Peyer's patch (tissue), 4 donors: ENCODE measurements at regions not wholly inside any gene's neighbourhood (a gene's known extent, or its start where the extent isn't known, plus 50 kb on each side); places are given as distances from the start of the nearest gene placed in this dataset.

Experiments used
- POLR2A ChIP-seq, 2 donors: fragments of 450-650 bp; IDR thresholded peaks; one replicate each; pipeline ENCODE4 v1.5.1; 2017; ENCODE audit warnings: antibody characterized with exemption in 2 of 2, mild to moderate bottlenecking in 2 of 2, moderate library complexity in 2 of 2
- TF ChIP-seq, protein P1 (sequence below), 6 experiments: fragments of 450-650 bp in 4 of 6; fragments of 200-600 bp in 2 of 6; sonication (generic) in 1 of 6; IDR thresholded peaks; one replicate each; pipeline ENCODE4 v1.5.1; 2017 to 2019; ENCODE audit warnings: antibody characterized with exemption in 6 of 6, mild to moderate bottlenecking in 3 of 6, moderate library complexity in 1 of 6

DNA sequence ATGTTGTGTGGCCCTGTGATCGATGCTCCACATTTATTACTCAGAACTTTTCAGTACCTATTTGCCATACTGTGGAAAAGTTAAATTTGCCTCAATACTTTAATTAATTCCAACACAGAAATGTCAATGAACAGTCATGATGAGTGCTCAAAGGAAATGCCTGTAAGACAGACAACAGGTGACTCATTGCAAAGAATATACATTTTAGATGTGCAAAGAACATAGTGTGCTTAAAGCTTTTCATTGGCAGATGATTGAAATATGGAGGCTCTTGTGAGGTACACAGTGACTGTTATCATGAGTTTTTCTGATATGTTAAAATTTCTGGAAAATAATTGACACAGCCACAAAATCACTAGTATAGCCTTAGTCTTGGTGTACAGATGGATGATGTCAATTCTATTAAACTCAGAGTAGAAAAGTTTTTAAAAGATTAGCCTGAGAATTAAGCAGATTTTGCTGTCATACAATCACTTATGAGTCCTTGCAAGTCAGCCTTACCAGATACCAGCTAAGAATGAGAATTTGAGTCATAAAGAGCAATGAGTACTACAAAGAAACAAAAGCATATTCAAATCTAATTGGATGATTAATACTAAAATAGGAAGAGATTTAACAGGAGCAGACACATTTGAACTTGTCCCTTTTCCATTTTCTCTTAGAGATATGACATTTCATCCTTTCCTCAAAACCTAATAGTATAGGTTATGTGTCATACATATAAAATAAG, 544.1 kb downstream of the KCNH5 start:
- TF ChIP-seq, protein P1, sequence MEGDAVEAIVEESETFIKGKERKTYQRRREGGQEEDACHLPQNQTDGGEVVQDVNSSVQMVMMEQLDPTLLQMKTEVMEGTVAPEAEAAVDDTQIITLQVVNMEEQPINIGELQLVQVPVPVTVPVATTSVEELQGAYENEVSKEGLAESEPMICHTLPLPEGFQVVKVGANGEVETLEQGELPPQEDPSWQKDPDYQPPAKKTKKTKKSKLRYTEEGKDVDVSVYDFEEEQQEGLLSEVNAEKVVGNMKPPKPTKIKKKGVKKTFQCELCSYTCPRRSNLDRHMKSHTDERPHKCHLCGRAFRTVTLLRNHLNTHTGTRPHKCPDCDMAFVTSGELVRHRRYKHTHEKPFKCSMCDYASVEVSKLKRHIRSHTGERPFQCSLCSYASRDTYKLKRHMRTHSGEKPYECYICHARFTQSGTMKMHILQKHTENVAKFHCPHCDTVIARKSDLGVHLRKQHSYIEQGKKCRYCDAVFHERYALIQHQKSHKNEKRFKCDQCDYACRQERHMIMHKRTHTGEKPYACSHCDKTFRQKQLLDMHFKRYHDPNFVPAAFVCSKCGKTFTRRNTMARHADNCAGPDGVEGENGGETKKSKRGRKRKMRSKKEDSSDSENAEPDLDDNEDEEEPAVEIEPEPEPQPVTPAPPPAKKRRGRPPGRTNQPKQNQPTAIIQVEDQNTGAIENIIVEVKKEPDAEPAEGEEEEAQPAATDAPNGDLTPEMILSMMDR (IDR thresholded peaks at IDR 0.05): no peak
- no peak for TF ChIP-seq POLR2A (IDR thresholded peaks at IDR 0.05)
